CD8-positive, alpha-beta memory T cell (primary cell): ENCODE measurements at regions not wholly inside any gene's neighbourhood (a gene's known extent, or its start where the extent isn't known, plus 50 kb on each side); places are given as distances from the start of the nearest gene placed in this dataset.
A peak's percentile ranks its signal among the peaks of the same experiment; 100 is the strongest.

ENCODE experiments used
- CTCF ChIA-PET: fragments of 350-600 bp; sonication (Branson Sonifier 250); formaldehyde crosslinking; loops from one replicate; lab custom pipeline; 2021; ENCODE audit warnings: antibody characterized with exemption; lab: Charles Lee
- POLR2A ChIA-PET: fragments of 350-600 bp; sonication (Branson Sonifier 250); formaldehyde crosslinking; loops from one replicate; lab custom pipeline; 2021; ENCODE audit warnings: antibody characterized with exemption; lab: Charles Lee
- DNase-seq, 5 donors: peaks; one replicate each; pipeline versions ENCODE4 v3.0.0 to v3.0.0-alpha.2; 2020 to 2022; ENCODE audit warnings: mixed read lengths in 1 of 5
- H3K27ac ChIP-seq: one replicate; pipeline ENCODE4 v1.7.0; 2013; ENCODE audit warnings: low read depth, mild to moderate bottlenecking, low read length, moderate library complexity
- H3K27me3 ChIP-seq: 2 replicates; pipeline ENCODE4 v1.7.0; 2013; ENCODE audit warnings: low read length, mild to moderate bottlenecking; ENCODE audit not compliant: insufficient read depth, poor library complexity, severe bottlenecking
- H3K36me3 ChIP-seq: 2 replicates; pipeline ENCODE4 v1.7.0; 2013; ENCODE audit warnings: mild to moderate bottlenecking, low read length, moderate library complexity; ENCODE audit not compliant: insufficient read depth
- H3K4me1 ChIP-seq: 2 replicates; pipeline ENCODE4 v1.7.0; 2013; ENCODE audit warnings: mild to moderate bottlenecking, low read length, moderate library complexity; ENCODE audit not compliant: insufficient read depth
- H3K4me3 ChIP-seq: 2 replicates; pipeline ENCODE4 v1.7.0; 2013; ENCODE audit warnings: mild to moderate bottlenecking, low read length
- H3K9me3 ChIP-seq: 2 replicates; pipeline ENCODE4 v1.7.0; 2013; ENCODE audit warnings: mild to moderate bottlenecking, low read length
- H3K27ac Mint-ChIP-seq, 8 donors: one replicate each; pipeline ENCODE4 v1.8.0; 2020 to 2021; ENCODE audit warnings: mixed read lengths in 8 of 8, mild to moderate bottlenecking in 6 of 8, inconsistent platforms in 3 of 8, moderate library complexity in 3 of 8
- H3K27me3 Mint-ChIP-seq, 2 donors: one replicate each; pipeline ENCODE4 v1.8.0; 2020 to 2021; ENCODE audit warnings: mixed read lengths in 2 of 2, mild to moderate bottlenecking in 1 of 2, moderate library complexity in 1 of 2
- H3K36me3 Mint-ChIP-seq, 3 donors: one replicate each; pipeline ENCODE4 v1.8.0; 2020 to 2021; ENCODE audit warnings: mixed read lengths in 3 of 3, inconsistent platforms in 1 of 3, mild to moderate bottlenecking in 1 of 3
- H3K4me1 Mint-ChIP-seq, 3 donors: one replicate each; pipeline ENCODE4 v1.8.0; 2020 to 2021; ENCODE audit warnings: mixed read lengths in 3 of 3, inconsistent platforms in 1 of 3, mild to moderate bottlenecking in 1 of 3
- H3K4me3 Mint-ChIP-seq, 7 donors: one replicate each; pipeline ENCODE4 v1.8.0; 2020 to 2021; ENCODE audit warnings: mixed read lengths in 7 of 7, mild to moderate bottlenecking in 6 of 7, moderate library complexity in 4 of 7, inconsistent platforms in 2 of 7
- H3K9me3 Mint-ChIP-seq, 5 donors: one replicate each; pipeline ENCODE4 v1.8.0; 2020 to 2022; ENCODE audit warnings: mixed read lengths in 5 of 5, mild to moderate bottlenecking in 3 of 5, moderate library complexity in 2 of 5, inconsistent platforms in 1 of 5

GRCh38 chr9:29648601-29649000, 2075.3 kb upstream of the C9orf72 start:
- ChIA-PET POLR2A (no interaction called here), CTCF (no interaction called here)
- no peaks in the 10 kb centered on the region for H3K9me3 ChIP-seq
- H3K4me3 ChIP-seq, result no peak overlapping the region
- H3K4me1 Mint-ChIP-seq, result no peaks in the 10 kb centered on the region
- DNase-seq, result no peak
- H3K36me3 ChIP-seq, result no peaks in the 10 kb centered on the region
- no peaks in the 10 kb centered on the region for H3K27me3 Mint-ChIP-seq
- no peak overlapping the region for H3K27ac ChIP-seq
- H3K27ac Mint-ChIP-seq, result no peak overlapping the region
- no peaks in the 10 kb centered on the region for H3K36me3 Mint-ChIP-seq
- H3K27me3 ChIP-seq, result no peaks in the 10 kb centered on the region
- no peak overlapping the region for H3K4me3 Mint-ChIP-seq
- H3K4me1 ChIP-seq, result no peaks in the 10 kb centered on the region
- peaks cover 0 to 17% (median 2%) of the 10 kb centered on the region in 5 donors for H3K9me3 Mint-ChIP-seq

- Mint-ChIP-seq H3K27ac (no peak overlapping the region), H3K4me3 (no peak overlapping the region), H3K9me3 (peaks cover 2 to 13% (median 8%) of the 10 kb centered on the region in 5 donors), H3K27me3 (no peaks in the 10 kb centered on the region), H3K4me1 (no peaks in the 10 kb centered on the region), H3K36me3 (no peaks in the 10 kb centered on the region)
- no peak for DNase-seq
- POLR2A ChIA-PET, result no interaction called here
- Histone ChIP-seq H3K9me3 (no peaks in the 10 kb centered on the region), H3K27ac (no peak overlapping the region), H3K4me3 (no peak overlapping the region), H3K4me1 (no peaks in the 10 kb centered on the region), H3K27me3 (no peaks in the 10 kb centered on the region), H3K36me3 (no peaks in the 10 kb centered on the region)
- CTCF ChIA-PET, result no interaction called here
These were observed 2083.5 kb upstream of the C9orf72 start for GRCh38 chr9:29656641-29657406.

DNA sequence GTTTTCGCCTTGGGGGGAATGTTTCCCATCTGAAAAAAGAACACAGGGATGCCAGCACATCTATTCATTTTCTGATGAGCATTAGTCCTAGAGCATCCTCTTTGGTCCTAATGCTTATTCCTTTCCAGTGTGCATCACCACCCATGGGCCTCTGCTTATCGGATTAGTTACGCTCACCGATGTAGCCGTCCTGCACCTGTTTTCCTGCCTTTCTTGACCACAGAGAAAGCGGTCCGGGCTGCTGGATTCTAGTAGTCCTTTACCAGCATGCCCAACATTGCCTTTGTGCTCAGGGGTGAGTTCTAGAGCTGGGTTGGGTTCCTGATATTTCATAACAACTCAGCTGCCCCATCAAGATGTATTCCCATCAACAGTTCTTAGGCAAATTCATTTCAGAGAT, 2084.5 kb upstream of the C9orf72 start:
- Histone ChIP-seq H3K4me1 (no peaks in the 10 kb centered on the region), H3K27me3 (no peaks in the 10 kb centered on the region), H3K9me3 (no peaks in the 10 kb centered on the region), H3K4me3 (no peak overlapping the region), H3K27ac (no peak overlapping the region), H3K36me3 (no peaks in the 10 kb centered on the region)
- no peaks in the 10 kb centered on the region for H3K36me3 Mint-ChIP-seq
- H3K27me3 Mint-ChIP-seq, result no peaks in the 10 kb centered on the region
- H3K4me1 Mint-ChIP-seq, result no peaks in the 10 kb centered on the region
- H3K9me3 Mint-ChIP-seq, result peaks cover 2 to 13% (median 8%) of the 10 kb centered on the region in 5 donors
- H3K27ac Mint-ChIP-seq, result no peak overlapping the region
- no peak overlapping the region for H3K4me3 Mint-ChIP-seq
- ChIA-PET CTCF (no interaction called here), POLR2A (no interaction called here)
- DNase-seq, result no peak

- CTCF ChIA-PET, result no interaction called here
- POLR2A ChIA-PET, result no interaction called here
These were observed 2085.7 kb upstream of the C9orf72 start for GRCh38 chr9:29659014-29659413.

DNA sequence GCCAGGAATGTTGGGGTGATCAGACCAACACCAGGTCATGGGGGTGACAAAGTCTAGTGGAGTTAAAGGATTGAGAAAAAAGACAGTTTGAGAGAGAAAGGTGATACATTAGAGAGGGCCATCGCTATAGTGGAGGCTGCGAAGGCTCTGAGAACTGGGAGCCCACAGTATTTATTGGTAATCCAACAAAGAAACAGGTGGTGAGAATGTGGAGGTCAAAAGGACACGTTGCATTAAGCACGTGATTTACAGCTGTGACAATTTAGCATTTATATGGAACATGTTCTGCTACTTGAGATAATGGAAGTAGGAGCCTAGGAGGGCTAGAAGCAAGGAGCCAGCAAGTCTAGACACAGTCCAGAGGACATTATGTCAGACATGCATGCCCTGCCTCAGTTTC, 2086.5 kb upstream of the C9orf72 start:
- Mint-ChIP-seq H3K4me1 (no peaks in the 10 kb centered on the region), H3K27me3 (no peaks in the 10 kb centered on the region), H3K9me3 (peaks cover 2 to 12% (median 7%) of the 10 kb centered on the region in 5 donors), H3K4me3 (no peak overlapping the region), H3K36me3 (no peaks in the 10 kb centered on the region), H3K27ac (peak overlapping the region in 1 of 8 donors; percentile 83)
- Histone ChIP-seq H3K4me3 (no peak overlapping the region), H3K36me3 (no peaks in the 10 kb centered on the region), H3K9me3 (no peaks in the 10 kb centered on the region), H3K4me1 (no peaks in the 10 kb centered on the region), H3K27ac (no peak overlapping the region), H3K27me3 (no peaks in the 10 kb centered on the region)
- CTCF ChIA-PET, result no interaction called here
- POLR2A ChIA-PET, result no interaction called here
- no peak for DNase-seq

More at GRCh38 chr9:29659014-29659413, 2085.7 kb upstream of the C9orf72 start:
- Mint-ChIP-seq H3K4me3 (no peak overlapping the region), H3K27me3 (no peaks in the 10 kb centered on the region), H3K9me3 (peaks cover 2 to 12% (median 6%) of the 10 kb centered on the region in 5 donors), H3K27ac (no peak overlapping the region), H3K4me1 (no peaks in the 10 kb centered on the region), H3K36me3 (no peaks in the 10 kb centered on the region)
- Histone ChIP-seq H3K27ac (no peak overlapping the region), H3K27me3 (no peaks in the 10 kb centered on the region), H3K4me3 (no peak overlapping the region), H3K36me3 (no peaks in the 10 kb centered on the region), H3K4me1 (no peaks in the 10 kb centered on the region), H3K9me3 (no peaks in the 10 kb centered on the region)
- no peak for DNase-seq

DNA sequence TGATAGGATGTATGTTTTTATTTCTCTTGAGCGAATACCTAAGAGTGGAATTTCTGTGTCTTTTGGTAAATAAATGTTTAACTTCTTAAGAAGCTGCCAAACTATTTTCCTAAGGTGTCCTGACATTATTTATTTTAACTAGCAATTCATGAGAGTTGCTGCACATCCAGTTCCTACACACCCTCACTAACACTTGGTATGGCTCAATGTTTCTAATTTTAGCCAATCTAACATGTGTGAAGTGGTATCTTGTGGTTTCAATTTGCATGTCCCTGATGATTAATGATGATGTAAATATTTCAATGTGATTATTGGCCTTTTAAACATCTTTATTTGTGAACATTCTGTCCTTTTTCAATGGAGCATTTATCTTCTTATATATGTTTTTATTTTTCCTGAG, 2095.5 kb upstream of the C9orf72 start:
- Mint-ChIP-seq H3K36me3 (no peaks in the 10 kb centered on the region), H3K27ac (no peak overlapping the region), H3K9me3 (peaks cover 0 to 17% (median 2%) of the 10 kb centered on the region in 5 donors), H3K4me1 (no peaks in the 10 kb centered on the region), H3K27me3 (no peaks in the 10 kb centered on the region), H3K4me3 (no peak overlapping the region)
- Histone ChIP-seq H3K27me3 (no peaks in the 10 kb centered on the region), H3K27ac (no peak overlapping the region), H3K9me3 (no peaks in the 10 kb centered on the region), H3K4me3 (no peak overlapping the region), H3K36me3 (no peaks in the 10 kb centered on the region), H3K4me1 (no peaks in the 10 kb centered on the region)
- ChIA-PET CTCF (interaction anchor here (0.6 kb wide), 1 partner anchor 1497 kb away, joined by 3 read pairs; no protein-coding TSS in a partner anchor), POLR2A (no interaction called here)
- DNase-seq, result no peak

DNA sequence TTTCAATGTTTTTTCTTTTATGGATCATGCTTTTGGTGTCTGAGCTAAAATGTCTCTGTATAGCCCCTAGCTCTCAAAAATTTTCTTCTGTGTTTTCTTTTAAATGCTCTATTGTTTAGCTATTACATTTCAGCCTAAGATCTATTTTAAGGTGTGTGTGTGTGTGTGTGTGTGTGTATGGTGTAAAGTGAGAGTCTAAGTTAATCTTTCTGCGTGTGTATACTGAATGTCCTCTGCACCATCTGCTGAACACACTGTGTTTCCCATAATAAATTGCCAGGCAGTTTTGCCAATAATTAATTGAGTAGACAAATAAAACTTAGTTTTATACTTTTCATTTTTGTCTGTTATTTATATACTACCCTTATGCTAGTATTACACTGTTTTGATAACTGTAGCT, 2096.3 kb upstream of the C9orf72 start:
- H3K27ac Mint-ChIP-seq, result no peak overlapping the region
- H3K36me3 Mint-ChIP-seq, result no peaks in the 10 kb centered on the region
- peaks cover 1 to 17% (median 5%) of the 10 kb centered on the region in 5 donors for H3K9me3 Mint-ChIP-seq
- Histone ChIP-seq H3K4me1 (no peaks in the 10 kb centered on the region), H3K4me3 (no peak overlapping the region), H3K36me3 (no peaks in the 10 kb centered on the region), H3K9me3 (no peaks in the 10 kb centered on the region), H3K27ac (no peak overlapping the region), H3K27me3 (no peaks in the 10 kb centered on the region)
- ChIA-PET POLR2A (no interaction called here), CTCF (no interaction called here)
- no peak for DNase-seq
- H3K4me1 Mint-ChIP-seq, result no peaks in the 10 kb centered on the region
- no peaks in the 10 kb centered on the region for H3K27me3 Mint-ChIP-seq
- H3K4me3 Mint-ChIP-seq, result no peak overlapping the region

- Histone ChIP-seq H3K27me3 (no peaks in the 10 kb centered on the region), H3K4me3 (no peak overlapping the region), H3K4me1 (no peaks in the 10 kb centered on the region), H3K36me3 (no peaks in the 10 kb centered on the region), H3K9me3 (no peaks in the 10 kb centered on the region), H3K27ac (no peak overlapping the region)
- Mint-ChIP-seq H3K4me1 (no peaks in the 10 kb centered on the region), H3K36me3 (no peaks in the 10 kb centered on the region), H3K4me3 (no peak overlapping the region), H3K27me3 (no peaks in the 10 kb centered on the region), H3K9me3 (peaks cover 0 to 14% (median 2%) of the 10 kb centered on the region in 5 donors), H3K27ac (no peak overlapping the region)
- DNase-seq, result no peak
- CTCF ChIA-PET, result no interaction called here
- POLR2A ChIA-PET, result no interaction called here
These were observed 2112.2 kb upstream of the C9orf72 start for GRCh38 chr9:29685531-29685930.
